CD4-positive, alpha-beta T cell (primary cell): ENCODE measurements at regions not wholly inside any gene's neighbourhood (a gene's known extent, or its start where the extent isn't known, plus 50 kb on each side); places are given as distances from the start of the nearest gene placed in this dataset.

Experiments
- ATAC-seq: fragments of 200-7000 bp; cut with Tn5 transposase; one replicate; pipeline ENCODE4 v1.10.0; 2022; ENCODE audit warnings: mild to moderate bottlenecking; ENCODE audit not compliant: poor library complexity
- CTCF ChIA-PET: fragments of 350-600 bp; sonication (Branson Sonifier 250); formaldehyde crosslinking; loops from one replicate; lab custom pipeline; 2021; ENCODE audit warnings: antibody characterized with exemption, inconsistent platforms; lab: Charles Lee
- POLR2A ChIA-PET: fragments of 350-600 bp; sonication (Branson Sonifier 250); formaldehyde crosslinking; loops from one replicate; lab custom pipeline; 2021; ENCODE audit warnings: antibody characterized with exemption, inconsistent platforms; lab: Charles Lee
- DNase-seq, 14 experiments: peaks; one replicate each; pipeline ENCODE4 v3.0.0-alpha.2; 2013 to 2020; ENCODE audit warnings: mixed read lengths in 2 of 14
- H3K27ac ChIP-seq, 2 donors: one replicate each; pipeline versions ENCODE4 v1.5.1 to v1.7.0; 2013; ENCODE audit warnings: low read length in 2 of 2, low read depth in 1 of 2, mild to moderate bottlenecking in 1 of 2
- H3K27me3 ChIP-seq, 2 experiments: 1 replicate in 1 of 2; 2 replicates in 1 of 2; pipeline versions ENCODE4 v1.6.1 to v1.7.0; 2013; ENCODE audit warnings: low read length in 2 of 2, control low read depth in 1 of 2, mild to moderate bottlenecking in 1 of 2, moderate library complexity in 1 of 2; ENCODE audit not compliant: insufficient read depth in 2 of 2, control insufficient read depth in 1 of 2
- H3K36me3 ChIP-seq: one replicate; pipeline ENCODE4 v1.6.1; 2013; ENCODE audit warnings: low read length, control low read depth; ENCODE audit not compliant: insufficient read depth
- H3K4me1 ChIP-seq: one replicate; pipeline ENCODE4 v1.6.1; 2013; ENCODE audit warnings: low read length, control low read depth; ENCODE audit not compliant: insufficient read depth
- H3K4me3 ChIP-seq: one replicate; pipeline ENCODE4 v1.5.1; 2013; ENCODE audit warnings: mild to moderate bottlenecking, low read length, moderate library complexity
- H3K9me3 ChIP-seq, 2 experiments: 1 replicate in 1 of 2; 2 replicates in 1 of 2; pipeline versions ENCODE4 v1.6.1 to v1.7.0; 2013; ENCODE audit warnings: low read length in 2 of 2, mild to moderate bottlenecking in 2 of 2, control low read depth in 1 of 2, moderate library complexity in 1 of 2; ENCODE audit not compliant: control insufficient read depth in 1 of 2, insufficient read depth in 1 of 2
- H3K27ac Mint-ChIP-seq: one replicate; pipeline ENCODE4 v1.8.0; 2020; ENCODE audit warnings: mixed read lengths
- H3K27me3 Mint-ChIP-seq: one replicate; pipeline ENCODE4 v1.8.0; 2021; ENCODE audit warnings: mixed read lengths
- H3K36me3 Mint-ChIP-seq: one replicate; pipeline ENCODE4 v1.8.0; 2021; ENCODE audit warnings: low read depth, mixed read lengths
- H3K4me1 Mint-ChIP-seq: one replicate; pipeline ENCODE4 v1.8.0; 2021; ENCODE audit warnings: low read depth, mixed read lengths
- H3K4me3 Mint-ChIP-seq: one replicate; pipeline ENCODE4 v1.8.0; 2020; ENCODE audit warnings: mild to moderate bottlenecking, mixed read lengths
- H3K9me3 Mint-ChIP-seq: one replicate; pipeline ENCODE4 v1.8.0; 2020; ENCODE audit warnings: mixed read lengths
- CTCF ChIP-seq: fragments of 200-600 bp; IDR thresholded peaks from one replicate; pipeline ENCODE4 v1.8.0; 2022; ENCODE audit warnings: antibody characterized with exemption, mild to moderate bottlenecking
- intact Hi-C, 2 experiments: fragments of 100-400 bp; cut with DNase I in 1 of 2; cut with micrococcal nuclease in 1 of 2; formaldehyde crosslinking; loops; one replicate each; pipeline versions ENCODE4 v1.15.1 to v1.9.0; 2023 to 2025; cut with DNase I, micrococcal nuclease

GRCh38 chr18:61975526-61976326 is 82.9 kb upstream of the RNF152 start:
- H3K36me3 ChIP-seq = no peaks in the 10 kb centered on the region
- peak overlapping the region; percentile 22 for H3K4me3 Mint-ChIP-seq
- no peaks in the 10 kb centered on the region for H3K27me3 Mint-ChIP-seq
- H3K4me3 ChIP-seq = no peak overlapping the region
- H3K27ac Mint-ChIP-seq = peak overlapping the region; percentile 71
- peaks cover 24% of the 10 kb centered on the region for H3K4me1 Mint-ChIP-seq
- ATAC-seq = peak; percentile 83
- peaks cover 4% of the 10 kb centered on the region for H3K4me1 ChIP-seq
- no peaks in the 10 kb centered on the region for H3K9me3 Mint-ChIP-seq
- peak overlapping the region in 1 of 2 donors; percentile 43 for H3K27ac ChIP-seq
- no peaks in the 10 kb centered on the region for H3K9me3 ChIP-seq
- POLR2A ChIA-PET = no interaction called here
- DNase-seq = peak in 5 of 14 experiments; percentile 8 to 87 (median 84)
- TF ChIP-seq CTCF = no peak
- H3K27me3 ChIP-seq = no peaks in the 10 kb centered on the region
- intact Hi-C loops = no loop called here
- H3K36me3 Mint-ChIP-seq = no peaks in the 10 kb centered on the region
- CTCF ChIA-PET = no interaction called here

GRCh38 chr18:61973273-61974115 is 80.7 kb upstream of the RNF152 start:
- no peaks in the 10 kb centered on the region for H3K36me3 ChIP-seq
- H3K36me3 Mint-ChIP-seq = no peaks in the 10 kb centered on the region
- H3K27ac Mint-ChIP-seq = peak overlapping the region; percentile 54
- DNase-seq = no peak
- H3K27ac ChIP-seq = no peak overlapping the region
- ChIA-PET CTCF (no interaction called here), POLR2A (no interaction called here)
- peaks cover 4% of the 10 kb centered on the region for H3K4me1 ChIP-seq
- no peaks in the 10 kb centered on the region for H3K9me3 Mint-ChIP-seq
- no peaks in the 10 kb centered on the region for H3K27me3 Mint-ChIP-seq
- H3K4me1 Mint-ChIP-seq = peaks cover 24% of the 10 kb centered on the region
- intact Hi-C loops = no loop called here
- H3K27me3 ChIP-seq = no peaks in the 10 kb centered on the region
- no peaks in the 10 kb centered on the region for H3K9me3 ChIP-seq
- ATAC-seq = no peak
- H3K4me3 ChIP-seq = no peak overlapping the region
- TF ChIP-seq CTCF = no peak
- H3K4me3 Mint-ChIP-seq = no peak overlapping the region

GRCh38 chr18:61972389-61973264 is 79.8 kb upstream of the RNF152 start:
- Mint-ChIP-seq H3K4me1 (peaks cover 24% of the 10 kb centered on the region), H3K9me3 (no peaks in the 10 kb centered on the region), H3K27ac (peak overlapping the region; percentile 66), H3K4me3 (no peak overlapping the region), H3K27me3 (no peaks in the 10 kb centered on the region), H3K36me3 (no peaks in the 10 kb centered on the region)
- no peaks in the 10 kb centered on the region for H3K9me3 ChIP-seq
- H3K4me3 ChIP-seq = no peak overlapping the region
- DNase-seq = no peak
- TF ChIP-seq CTCF = no peak
- H3K36me3 ChIP-seq = no peaks in the 10 kb centered on the region
- no peak for ATAC-seq
- ChIA-PET CTCF (no interaction called here), POLR2A (no interaction called here)
- peaks cover 4% of the 10 kb centered on the region for H3K4me1 ChIP-seq
- H3K27me3 ChIP-seq = no peaks in the 10 kb centered on the region
- H3K27ac ChIP-seq = no peak overlapping the region
- intact Hi-C loops = no loop called here
